ENCODE measurements at regions not wholly inside any gene's neighbourhood (a gene's known extent, or its start where the extent isn't known, plus 50 kb on each side); places are given as distances from the start of the nearest gene placed in this dataset.

DNA sequence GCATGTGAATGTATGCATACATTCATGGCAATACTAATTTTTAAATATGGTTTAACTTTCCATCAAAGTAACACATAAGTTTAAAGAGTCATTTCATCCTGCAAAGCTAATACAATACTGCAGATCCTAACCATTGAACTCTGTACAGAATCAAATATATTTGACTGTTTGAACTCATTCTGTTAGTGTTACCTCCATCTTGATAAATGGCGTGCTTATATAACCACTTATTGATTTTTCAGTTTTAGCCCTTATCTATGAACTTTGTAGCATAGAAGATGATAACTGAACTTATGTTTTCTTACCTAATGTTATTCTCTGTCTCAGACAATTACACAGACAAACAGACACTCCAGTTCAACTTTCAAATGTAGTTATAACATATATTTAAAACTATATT, 731.0 kb upstream of the LRATD1 start:
- TF ChIP-seq, protein P1, sequence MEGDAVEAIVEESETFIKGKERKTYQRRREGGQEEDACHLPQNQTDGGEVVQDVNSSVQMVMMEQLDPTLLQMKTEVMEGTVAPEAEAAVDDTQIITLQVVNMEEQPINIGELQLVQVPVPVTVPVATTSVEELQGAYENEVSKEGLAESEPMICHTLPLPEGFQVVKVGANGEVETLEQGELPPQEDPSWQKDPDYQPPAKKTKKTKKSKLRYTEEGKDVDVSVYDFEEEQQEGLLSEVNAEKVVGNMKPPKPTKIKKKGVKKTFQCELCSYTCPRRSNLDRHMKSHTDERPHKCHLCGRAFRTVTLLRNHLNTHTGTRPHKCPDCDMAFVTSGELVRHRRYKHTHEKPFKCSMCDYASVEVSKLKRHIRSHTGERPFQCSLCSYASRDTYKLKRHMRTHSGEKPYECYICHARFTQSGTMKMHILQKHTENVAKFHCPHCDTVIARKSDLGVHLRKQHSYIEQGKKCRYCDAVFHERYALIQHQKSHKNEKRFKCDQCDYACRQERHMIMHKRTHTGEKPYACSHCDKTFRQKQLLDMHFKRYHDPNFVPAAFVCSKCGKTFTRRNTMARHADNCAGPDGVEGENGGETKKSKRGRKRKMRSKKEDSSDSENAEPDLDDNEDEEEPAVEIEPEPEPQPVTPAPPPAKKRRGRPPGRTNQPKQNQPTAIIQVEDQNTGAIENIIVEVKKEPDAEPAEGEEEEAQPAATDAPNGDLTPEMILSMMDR (IDR thresholded peaks at IDR 0.05) = no peak
- no peak for TF ChIP-seq POLR2AphosphoS5 (IDR thresholded peaks at IDR 0.05; ENCODE audit: insufficient read depth in 1 of 2, low read depth in 1 of 2)

Data from vagina (tissue), 2 donors.